NCI-H128 (cell line): ENCODE measurements at regions not wholly inside any gene's neighbourhood (a gene's known extent, or its start where the extent isn't known, plus 50 kb on each side); places are given as distances from the start of the nearest gene placed in this dataset.

Experiments
- DNase-seq: peaks from one replicate; lab custom pipeline; 2025; ENCODE audit not compliant: unreplicated experiment; lab: John Stamatoyannopoulos, UW

DNA sequence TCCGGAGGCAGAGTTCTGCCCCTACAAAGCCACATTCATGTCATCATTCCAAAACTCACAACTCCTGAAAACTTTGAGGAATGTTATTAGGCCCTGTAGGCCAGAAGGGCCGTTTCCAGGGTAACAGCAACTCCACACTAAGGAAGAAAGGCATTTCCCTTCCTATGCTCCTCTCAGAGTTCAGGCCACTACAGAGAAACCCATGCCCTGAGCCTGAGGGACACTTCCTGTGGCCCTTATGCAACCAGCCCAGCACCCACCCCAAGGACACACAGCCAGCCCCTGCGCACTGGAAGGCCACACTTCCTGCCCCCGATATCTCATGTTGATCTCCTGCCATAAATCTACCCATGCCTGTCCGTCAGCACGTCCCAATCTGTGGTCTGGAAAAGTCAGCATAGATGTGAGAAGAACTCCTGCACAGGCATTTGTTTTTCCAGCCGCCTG is 289.3 kb downstream of the BCOR start:
- no peak for DNase-seq

DNA sequence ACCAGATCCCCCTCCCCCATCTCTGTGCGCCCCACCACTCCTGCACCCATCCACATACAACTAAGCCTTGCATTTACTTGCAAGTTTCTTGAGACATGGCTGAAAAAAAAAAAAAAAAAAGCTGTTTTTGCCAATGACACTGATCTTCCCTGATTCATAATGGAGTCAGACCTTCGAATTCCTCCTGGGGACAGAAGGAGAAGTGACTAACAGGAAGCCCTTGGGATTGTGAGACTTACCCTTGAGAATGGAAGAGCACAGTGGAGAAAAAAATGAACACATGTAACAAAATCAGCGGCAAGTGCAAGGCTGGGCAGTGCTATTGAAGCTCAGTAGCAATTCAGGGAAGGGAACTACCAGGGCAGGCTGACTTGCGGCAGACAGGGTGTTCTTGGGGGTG is 288.4 kb downstream of the BCOR start:
- no peak for DNase-seq

DNA sequence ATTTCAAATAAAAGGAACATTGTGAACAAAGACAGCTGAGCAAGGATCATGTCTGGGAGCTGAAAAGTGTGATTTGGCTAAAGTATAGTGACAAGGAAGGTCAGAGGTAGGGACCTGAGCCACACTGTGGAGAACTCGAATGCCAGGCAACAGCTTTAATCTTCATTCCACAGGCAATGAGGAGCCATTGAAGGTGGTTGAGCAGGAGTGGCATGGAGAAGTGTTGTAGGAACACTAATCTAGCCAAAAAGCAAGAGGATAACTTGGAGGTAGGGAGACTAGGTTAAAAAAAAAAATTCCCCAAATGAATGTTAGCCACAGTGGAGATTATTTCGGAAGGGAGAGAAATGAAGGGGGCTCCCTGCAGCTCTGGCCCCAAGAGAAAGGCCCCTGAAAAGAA is 286.9 kb downstream of the BCOR start:
- no peak for DNase-seq

- no peak for DNase-seq
Observed at GRCh38 chrX:39811376-39811775, 286.4 kb downstream of the BCOR start.

GRCh38 chrX:39813631-39814277 is 284.0 kb downstream of the BCOR start:
- no peak for DNase-seq

DNA sequence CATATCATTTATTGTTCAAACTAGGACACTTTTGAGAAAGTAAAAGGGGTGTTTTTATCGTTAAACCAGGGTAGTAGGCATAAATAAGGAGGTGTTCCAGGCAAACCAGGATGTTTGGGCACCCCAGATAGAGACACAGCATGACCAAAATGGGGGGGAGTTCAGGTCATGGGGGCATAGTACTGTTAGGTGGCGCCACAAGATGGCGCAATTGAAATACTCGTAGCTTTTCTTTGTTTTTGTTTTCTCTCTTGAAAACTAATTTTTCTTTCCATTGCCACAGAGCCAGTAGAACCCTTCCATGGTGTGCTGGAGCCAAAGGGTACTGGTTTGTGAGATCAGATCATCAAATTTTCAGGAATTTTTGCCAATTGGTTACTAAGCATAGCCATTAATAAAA is 283.4 kb downstream of the BCOR start:
- no peak for DNase-seq

GRCh38 chrX:39815631-39816030 is 282.1 kb downstream of the BCOR start:
- DNase-seq: no peak

DNA sequence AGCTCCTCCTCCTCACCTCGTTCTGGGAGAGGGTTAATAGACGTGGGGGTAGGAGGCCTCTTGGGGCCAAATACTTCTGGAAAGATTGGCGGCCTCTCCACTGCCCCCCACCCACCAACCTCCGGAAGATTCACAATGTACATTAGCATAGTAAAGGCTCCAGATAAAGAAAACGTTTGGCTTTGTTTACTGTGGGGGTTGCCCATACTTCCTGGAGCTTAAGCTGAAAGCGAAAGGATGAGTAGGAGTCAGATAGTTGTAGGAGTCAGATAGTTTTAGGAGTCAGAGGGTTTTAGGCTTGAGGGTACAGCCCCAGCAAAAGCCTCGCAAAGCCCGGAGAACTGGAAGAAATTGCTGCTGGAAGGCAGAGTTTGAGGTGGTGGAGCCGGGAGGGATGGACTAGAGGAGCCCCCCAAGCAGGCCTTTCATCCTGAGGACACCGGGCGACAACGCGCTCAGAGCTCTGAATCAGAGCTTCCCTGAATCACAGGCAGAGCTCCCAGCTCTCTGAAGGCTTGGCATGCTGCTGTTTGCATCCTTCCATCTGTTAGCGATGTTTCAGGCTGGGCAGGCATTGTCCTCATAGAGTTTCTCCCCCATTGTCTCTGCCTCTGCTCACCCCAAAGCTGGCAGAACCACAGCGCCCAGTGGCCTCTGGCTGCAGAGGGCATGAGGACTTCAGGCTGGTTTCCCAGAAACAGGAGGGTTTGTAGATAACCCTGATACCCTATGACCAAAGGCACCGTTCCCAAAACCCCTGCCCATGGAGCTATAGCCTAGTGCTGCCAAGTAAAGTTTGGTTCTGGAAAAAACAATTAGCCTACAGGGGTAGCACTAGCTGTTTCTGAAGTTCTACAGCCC is 280.7 kb downstream of the BCOR start:
- no peak for DNase-seq

DNA sequence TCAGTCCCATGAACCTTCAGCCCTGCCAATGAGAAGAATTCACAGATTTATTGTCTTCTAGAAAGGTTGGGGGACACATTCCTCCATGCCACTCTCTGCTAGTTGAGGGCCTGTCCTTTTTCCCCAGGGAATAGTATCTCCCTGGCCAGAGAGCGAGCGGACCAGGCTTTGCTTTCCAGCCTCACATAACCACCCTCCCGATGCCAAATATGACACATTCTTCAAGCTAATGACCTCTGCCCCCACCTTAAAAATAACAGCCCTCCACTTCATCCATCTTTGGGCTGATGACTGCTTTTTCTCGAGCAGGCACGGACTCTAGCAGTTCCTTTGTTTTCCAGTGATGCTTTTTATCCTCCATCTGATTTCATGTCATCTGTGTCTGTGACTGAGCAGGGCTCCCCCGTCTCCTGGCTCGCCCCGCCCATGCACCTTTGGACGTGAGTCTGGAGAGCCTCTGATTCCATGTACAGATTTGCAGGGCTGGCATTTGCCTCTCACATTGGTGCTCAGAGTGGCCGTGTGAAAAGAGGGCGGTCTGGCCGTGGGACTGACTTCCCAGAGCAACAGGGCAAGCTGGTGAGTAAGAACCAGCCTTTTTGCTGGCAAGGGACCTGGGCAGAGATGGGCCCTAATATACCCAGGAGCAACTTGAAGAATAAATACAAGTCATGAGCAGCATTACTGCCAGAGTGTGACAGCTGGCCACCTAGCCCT is 279.8 kb downstream of the BCOR start:
- no peak for DNase-seq

- DNase-seq: no peak
Observed at GRCh38 chrX:39818750-39819149, 279.0 kb downstream of the BCOR start.

GRCh38 chrX:39819921-39820849 is 277.6 kb downstream of the BCOR start:
- no peak for DNase-seq

GRCh38 chrX:39820938-39821708 is 276.6 kb downstream of the BCOR start:
- DNase-seq: no peak

- no peak for DNase-seq
Observed at GRCh38 chrX:39821709-39822095, 276.1 kb downstream of the BCOR start.

DNA sequence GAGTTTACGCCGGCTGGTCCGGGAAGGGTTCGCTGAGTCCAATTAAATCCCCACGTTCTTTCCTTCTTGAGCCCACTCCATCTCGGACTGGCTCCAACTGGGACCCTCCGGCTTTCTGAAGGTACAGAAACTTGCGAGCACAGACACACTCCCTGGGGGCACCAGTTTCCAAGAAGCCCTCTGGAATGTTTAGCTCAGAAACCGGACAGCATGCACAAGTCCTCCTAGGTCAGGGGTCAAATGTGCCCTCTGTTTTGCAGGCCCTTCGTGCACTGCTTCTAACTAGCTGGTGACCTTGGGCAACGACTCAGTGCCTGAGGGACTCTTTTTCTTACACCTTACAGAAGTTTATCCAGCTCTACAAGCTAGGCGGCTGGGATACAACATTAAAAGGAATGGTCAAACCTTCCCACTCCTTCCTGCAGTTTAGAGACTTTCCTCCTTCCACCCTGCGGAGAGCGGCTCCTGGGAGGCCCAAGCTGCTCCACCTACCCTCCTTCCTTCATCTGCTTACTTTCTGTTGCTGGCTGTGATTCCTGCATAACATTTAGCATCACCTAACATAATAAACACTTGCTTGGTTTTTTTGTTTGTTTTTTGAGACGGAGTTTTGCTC is 275.5 kb downstream of the BCOR start:
- DNase-seq: no peak

GRCh38 chrX:39823424-39823823 is 274.3 kb downstream of the BCOR start:
- DNase-seq: no peak

- no peak for DNase-seq
Observed at GRCh38 chrX:39823854-39824253, 273.9 kb downstream of the BCOR start.

DNA sequence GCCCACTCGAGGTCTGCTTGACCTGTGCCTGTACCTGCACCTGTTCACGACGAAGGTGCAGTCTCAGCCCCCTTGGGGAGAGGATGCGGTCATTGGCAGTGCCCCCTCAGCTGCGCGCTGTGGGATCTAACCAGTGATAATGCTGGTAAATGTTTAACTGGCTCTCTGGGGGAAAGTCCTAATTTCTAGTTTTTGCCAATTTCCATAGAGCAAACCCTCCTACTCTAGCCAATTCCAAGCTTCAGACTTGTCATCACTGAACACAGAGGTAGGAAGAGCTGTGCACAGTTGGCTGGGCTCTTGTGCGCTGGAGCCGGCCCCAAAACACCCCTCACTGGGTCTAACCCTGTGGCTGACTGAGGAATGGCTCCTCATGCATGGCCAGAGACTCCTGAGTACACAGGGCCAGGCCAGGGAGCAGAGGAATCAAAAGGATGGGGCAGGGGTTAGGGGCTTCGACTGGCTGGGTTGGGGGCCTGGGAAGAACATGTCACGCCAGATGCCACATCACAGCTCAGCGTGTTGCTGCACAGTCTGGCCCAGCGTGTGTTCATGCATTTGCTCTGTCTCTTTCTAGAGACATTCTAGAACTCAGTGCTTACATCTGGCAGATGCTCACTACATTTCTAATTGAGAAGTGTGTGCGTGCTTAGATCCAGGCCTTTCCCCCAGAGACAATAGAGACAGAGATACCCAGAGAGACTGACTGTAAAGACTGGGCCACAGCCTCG is 270.8 kb downstream of the BCOR start:
- no peak for DNase-seq

DNA sequence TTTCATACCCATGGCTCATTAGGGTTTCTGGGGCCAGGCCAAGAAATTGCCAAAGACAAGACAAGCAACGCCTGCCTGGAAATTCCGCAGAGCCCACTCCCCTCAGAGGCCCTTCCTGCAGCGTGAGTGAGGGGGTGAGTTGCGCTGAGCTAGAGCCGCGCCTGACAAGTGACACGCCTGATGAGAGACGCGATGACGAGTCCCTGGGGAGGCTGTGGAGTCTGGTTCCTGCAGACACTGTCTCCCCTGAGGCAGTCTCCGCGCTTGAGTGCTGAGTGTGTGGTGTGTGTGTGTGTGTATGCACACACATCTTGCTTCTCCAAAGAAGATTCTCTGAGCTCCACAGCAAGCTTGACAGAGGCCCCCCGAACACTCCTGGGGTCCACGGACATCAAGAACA is 269.8 kb downstream of the BCOR start:
- DNase-seq: no peak

DNA sequence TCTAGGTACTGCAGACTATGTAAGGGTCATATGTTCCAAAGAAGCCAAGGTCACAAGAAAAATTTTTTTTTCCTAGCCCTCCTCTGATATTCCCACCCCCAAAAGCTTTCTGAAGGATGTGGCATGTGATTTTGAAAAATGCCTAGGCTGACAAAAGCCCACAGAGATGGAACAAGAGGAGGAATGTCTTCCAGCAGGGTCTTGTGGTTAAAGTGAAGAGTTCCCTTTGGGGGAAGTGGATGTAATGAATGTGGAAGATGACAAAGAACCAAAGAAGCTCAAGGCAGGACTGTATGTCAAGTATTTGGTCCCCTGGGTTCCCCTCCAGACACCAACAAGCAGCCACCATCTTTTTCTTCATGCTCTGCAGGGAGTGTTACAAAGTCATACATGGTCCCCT is 268.8 kb downstream of the BCOR start:
- DNase-seq: no peak
